ENCODE measurements at regions not wholly inside any gene's neighbourhood (a gene's known extent, or its start where the extent isn't known, plus 50 kb on each side); places are given as distances from the start of the nearest gene placed in this dataset.

DNA sequence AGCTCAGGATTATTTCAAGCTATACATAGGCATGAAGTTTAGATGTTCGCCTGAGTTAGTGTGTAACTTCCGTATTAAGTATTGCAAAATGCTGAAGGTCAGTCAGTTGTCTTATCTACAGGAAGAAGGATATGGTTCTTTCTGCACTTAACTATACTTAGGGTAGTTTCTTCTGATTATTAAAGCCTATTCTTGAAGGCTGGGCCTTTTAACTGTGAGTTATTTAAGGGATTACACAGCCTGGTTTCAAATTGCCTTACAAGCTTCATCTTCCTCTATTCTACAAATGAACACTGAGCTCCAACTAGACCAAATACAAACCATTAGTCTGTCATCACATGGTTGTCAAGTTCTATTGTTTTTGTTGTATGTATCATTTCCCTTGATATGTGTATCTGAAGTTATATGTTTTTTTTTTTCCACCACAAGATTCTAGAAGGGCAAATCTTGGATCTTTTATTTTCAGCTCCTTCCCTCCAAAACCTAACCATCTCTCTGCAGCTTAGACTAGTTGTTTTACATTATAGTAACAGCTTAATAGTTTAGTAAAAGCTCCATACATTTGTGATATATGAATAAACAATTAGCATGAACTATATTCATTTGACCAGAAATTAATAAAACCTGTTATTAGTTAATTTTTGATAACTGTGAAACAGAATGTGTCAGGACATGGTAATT is 272.9 kb upstream of the KCNMB2 start:
- no peak for DNase-seq (ENCODE audit: low read depth)

GRCh38 chr3:178267158-178267844 is 268.9 kb upstream of the KCNMB2 start:
- DNase-seq (ENCODE audit: low read depth): no peak

- no peak for DNase-seq (ENCODE audit: low read depth)
These were observed 265.4 kb upstream of the KCNMB2 start for GRCh38 chr3:178270838-178271237.

- no peak for DNase-seq (ENCODE audit: low read depth)
These were observed 264.4 kb upstream of the KCNMB2 start for GRCh38 chr3:178271740-178272387.

DNA sequence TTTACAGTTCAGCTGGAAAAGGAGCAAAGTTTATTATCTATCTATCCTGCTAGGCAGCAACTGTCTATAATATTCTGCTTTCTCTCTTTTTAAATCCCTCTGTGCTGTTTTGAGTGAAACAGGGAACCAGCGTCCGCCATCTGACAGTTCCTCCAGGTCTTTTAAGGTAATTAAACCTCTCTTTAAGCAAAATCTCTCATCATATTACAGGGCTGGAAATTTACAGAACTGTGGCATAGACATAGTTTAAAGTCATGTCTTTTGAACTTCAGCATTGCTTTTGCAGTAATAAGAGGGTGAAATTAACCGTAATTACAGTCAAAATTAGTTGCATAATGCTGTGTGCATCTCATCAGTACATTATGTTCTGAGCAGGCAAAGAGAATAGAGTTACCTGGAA is 263.4 kb upstream of the KCNMB2 start:
- DNase-seq (ENCODE audit: low read depth): no peak

DNA sequence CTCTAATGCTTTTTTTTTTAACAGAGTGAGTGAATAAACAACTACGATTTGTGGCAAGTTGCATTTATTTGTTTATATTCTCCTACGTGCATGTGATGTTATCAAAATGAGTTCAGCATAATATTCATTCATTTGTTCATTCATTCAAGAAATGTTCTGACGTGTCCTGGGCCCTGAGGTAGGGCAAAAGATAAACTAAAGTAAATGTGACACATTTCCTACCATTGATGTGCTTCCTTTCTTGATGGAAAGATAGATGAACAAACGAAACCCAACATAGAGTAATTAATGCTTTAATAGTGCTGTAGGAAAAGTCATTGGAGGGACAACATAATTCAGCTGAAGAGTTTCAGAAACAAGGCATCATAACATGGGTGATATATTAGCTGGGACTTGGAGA is 261.5 kb upstream of the KCNMB2 start:
- DNase-seq (ENCODE audit: low read depth): no peak

DNA sequence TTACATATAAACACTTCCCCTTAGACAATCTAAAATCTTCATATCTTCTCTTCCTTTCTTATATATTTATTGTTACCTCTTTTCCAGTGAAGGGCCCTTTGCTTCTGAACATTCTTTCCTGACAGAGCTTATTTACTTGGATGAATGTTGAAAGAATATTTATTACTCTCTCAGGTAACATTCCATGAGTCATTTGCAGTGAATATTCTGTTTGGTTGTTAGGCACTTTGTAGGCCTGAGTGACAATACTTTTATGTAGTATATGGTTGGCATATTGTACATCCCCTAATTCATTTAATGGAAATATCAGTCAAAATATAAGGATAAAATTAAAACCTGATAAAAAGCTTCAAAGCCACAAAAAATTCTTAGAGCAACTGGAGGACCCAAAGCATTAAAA is 260.9 kb upstream of the KCNMB2 start:
- no peak for DNase-seq (ENCODE audit: low read depth)

DNA sequence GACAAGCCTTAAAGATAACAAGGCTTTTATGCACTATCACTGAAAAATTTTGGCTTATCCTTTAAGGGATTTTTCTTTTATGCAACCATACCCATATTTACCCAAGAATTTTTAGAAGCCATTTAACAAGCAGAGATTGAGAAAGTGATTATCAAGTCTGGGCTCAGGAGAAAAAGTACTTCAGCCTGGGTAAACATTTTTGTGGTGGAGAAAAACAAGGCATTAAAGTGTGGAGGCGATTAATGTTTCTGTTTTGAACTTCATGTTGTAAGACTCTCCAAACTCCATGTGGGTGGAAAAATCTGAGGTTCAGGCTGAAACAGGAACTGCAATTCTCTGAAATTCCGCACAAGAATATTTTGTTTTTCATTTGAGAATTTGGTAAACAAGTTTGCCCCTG is 260.4 kb upstream of the KCNMB2 start:
- peak; percentile 62 for DNase-seq (ENCODE audit: low read depth)

DNA sequence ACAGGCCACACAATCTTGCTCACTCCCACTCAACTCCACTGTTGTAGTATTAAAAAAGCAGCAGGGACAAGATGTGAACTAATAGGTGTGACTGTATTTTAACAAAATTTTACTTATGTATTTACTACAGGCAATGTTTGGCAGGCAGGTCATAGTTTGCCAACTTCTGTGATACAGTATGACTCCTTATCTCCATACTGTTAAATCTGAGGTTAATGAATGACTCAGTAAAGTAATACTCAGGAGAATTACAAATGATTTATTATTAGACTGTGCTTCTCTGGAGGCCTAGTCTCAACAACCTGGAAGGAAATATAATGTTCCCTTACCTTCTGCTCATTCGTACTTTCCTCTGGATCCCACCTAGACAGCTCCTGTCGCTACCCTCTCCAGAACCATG is 258.6 kb upstream of the KCNMB2 start:
- no peak for DNase-seq (ENCODE audit: low read depth)

GRCh38 chr3:178283561-178283960 is 252.7 kb upstream of the KCNMB2 start:
- no peak for DNase-seq (ENCODE audit: low read depth)

DNA sequence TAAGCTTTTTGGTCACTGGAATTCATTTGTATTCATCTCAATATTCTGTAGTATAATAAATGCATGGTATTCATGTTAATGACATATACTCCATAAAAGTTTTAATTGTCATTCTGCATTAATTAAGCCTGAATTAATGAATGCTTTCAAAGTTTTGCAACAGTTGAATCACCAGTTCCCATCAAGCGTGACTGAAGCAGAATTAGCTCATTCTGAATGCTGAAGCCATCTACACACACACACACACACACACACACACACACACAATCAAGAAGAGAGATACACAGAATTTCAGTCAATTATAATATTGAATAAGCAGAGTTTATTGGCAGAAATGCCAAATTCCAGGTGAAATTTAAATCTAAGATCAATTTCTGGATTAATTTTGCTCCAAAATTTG is 252.1 kb upstream of the KCNMB2 start:
- DNase-seq (ENCODE audit: low read depth): no peak

DNA sequence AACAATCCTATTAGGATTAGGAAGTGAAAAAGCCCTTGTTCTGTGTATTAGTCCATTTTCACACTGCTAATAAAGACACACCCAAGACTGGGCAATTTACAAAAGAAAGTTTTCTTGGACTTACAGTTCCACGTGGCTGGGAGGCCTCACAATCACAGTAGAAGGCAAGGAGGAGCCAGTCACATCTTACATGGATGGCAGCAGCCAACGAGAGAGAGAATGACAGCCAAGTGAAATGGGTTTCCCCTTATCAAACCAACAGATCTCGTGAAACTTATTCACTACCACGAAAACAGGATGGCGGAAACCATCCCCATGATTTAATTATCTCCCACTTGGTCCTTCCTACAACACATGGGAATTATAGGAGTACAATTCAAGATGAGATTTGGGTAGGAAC is 248.2 kb upstream of the KCNMB2 start:
- no peak for DNase-seq (ENCODE audit: low read depth)

DNA sequence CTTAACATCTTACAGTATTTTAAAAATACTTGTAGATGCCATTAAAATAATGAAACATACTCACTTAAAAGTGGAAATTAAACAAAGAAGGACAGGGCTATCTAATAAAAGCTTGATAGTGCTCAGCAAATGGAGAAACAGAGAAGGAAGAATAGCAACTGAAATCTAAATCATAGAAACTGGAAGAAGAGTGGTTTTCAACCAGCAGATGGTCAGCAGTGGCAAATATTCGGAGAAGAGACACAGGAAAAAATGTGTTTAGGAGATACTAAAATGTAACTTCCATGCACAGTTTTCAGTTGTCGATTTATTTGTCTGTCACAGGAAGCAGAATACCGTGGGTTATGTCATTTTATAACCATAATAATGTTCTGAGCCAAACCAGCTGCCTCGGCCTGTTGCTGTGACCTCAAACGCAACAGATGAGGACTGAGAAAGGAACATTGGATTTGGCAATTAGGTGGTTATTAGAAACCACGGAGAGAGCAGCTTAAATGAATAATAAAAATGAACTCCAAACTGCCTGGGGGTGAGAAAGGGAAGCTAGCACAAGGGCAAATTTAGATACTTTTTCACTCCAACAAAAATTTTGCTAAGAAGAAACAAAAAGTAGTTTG is 246.6 kb upstream of the KCNMB2 start:
- DNase-seq (ENCODE audit: low read depth): peak; percentile 10

GRCh38 chr3:178291574-178292370 is 244.5 kb upstream of the KCNMB2 start:
- no peak for DNase-seq (ENCODE audit: low read depth)

- peak; percentile 95 for DNase-seq (ENCODE audit: low read depth)
These were observed 240.8 kb upstream of the KCNMB2 start for GRCh38 chr3:178295292-178295912.

DNA sequence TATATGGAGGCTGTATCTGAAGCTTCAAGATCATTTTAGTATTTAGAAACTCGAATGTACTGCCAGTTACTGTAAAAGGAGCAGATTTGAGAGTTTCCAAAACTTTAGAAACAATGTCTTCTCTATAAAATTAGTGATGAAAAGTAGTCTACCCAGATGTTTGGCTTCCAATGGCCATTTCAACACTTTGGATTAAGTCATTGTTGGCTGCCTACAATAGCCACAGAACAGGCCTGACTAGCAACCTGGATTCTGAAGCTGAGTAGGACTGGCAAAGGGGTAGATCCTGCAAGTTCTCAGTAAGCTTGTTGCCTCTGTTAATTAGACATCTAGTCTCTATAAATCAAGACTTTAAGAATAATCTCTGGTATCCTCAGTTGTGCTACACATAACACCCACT is 239.0 kb upstream of the KCNMB2 start:
- peak; percentile 28 for DNase-seq (ENCODE audit: low read depth)

GRCh38 chr3:178297740-178298139 is 238.5 kb upstream of the KCNMB2 start:
- no peak for DNase-seq (ENCODE audit: low read depth)

GRCh38 chr3:178300441-178300959 is 235.7 kb upstream of the KCNMB2 start:
- DNase-seq (ENCODE audit: low read depth): no peak

DNA sequence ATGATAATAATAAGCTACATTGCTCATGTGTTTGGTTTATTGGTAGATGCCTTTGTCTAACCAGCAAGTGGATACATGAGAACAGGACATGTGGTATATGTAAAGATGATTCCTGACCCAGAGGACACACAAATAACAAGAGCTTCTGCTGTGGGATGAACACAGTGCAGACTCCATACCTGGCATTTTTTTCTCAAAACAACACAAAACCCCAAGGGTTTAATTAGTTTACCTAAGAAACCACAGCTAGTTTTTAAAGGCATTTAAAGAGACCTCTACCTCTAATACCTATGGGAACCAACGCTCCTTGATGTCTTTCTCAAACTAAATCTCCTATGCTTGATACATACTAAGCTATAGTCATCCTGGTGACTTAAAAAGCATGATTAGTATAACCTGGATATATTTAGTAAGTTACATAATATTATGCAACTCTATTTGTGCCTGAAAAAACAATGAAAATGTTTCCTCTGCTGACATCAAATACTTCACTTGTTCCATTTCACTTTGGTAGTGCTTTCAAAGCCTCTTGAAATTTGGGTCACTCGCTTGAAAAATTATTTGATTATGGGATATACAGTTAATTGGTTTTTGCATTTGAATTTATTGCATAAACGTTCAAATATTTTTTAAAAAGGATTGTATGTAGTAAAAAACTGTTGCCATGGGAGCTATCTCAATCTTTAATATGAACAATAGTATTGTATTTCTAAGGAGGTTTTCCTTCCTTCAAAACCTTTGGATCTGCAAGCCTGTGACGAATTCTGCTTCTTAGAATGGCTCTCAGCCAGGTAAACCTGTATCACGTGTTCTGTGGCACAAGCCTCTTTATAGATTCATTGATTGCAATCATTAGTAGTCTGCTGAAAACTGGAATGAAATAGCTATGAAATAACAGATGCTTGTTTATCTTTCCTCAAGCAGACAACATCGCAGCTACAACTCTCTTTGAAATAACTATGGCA is 233.0 kb upstream of the KCNMB2 start:
- DNase-seq (ENCODE audit: low read depth): no peak

DNA sequence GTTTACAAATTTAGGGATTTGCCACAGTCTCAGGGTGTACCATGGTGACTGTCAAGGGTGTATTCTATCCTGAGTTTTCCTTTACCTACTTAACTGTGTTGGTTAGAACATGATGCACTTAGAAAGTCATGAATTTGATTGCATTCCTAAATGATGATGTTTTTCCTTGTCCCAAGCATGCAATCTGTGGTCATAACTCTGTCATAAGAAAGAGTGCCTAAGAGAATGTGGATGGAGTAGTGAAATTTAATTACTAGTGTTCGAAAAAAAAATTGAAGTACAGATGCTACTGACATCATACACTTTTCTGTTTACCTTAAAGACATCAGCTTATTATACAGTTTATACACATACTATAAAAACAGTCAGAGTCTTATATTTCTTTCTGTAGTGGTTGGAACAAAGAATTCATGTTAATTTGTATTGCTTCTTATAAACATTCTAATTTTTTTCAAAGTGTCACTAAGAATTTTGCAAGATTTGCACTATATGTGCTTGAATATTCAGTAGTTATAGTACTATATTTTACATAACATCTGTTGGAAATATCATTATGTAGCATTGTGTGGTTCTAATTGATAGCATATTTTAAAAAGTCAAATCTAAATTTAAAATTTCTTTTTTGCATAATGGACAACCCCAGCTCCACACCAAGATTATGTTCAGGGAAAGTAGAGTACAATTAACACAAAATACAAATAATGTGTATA is 231.3 kb upstream of the KCNMB2 start:
- DNase-seq (ENCODE audit: low read depth): peak; percentile 63

All from GM04503 (cell line).